WTC11 (cell line): ENCODE measurements at regions not wholly inside any gene's neighbourhood (a gene's known extent, or its start where the extent isn't known, plus 50 kb on each side); places are given as distances from the start of the nearest gene placed in this dataset.

Experiments used
- ATAC-seq: fragments of 200-7000 bp; cut with Tn5 transposase; 2 replicates; pipeline ENCODE4 v1.10.0; 2021; ENCODE audit warnings: mild to moderate bottlenecking, moderate library complexity
- CTCF ChIA-PET: fragments of 300-600 bp; sonication (Branson Sonifier 250); formaldehyde crosslinking; loops from one replicate; lab custom pipeline; 2021; ENCODE audit warnings: antibody characterized with exemption; lab: Charles Lee
- POLR2A ChIA-PET: fragments of 350-600 bp; sonication (Branson Sonifier 250); formaldehyde crosslinking; loops from one replicate; lab custom pipeline; 2021; ENCODE audit warnings: antibody characterized with exemption; lab: Charles Lee
- DNase-seq: peaks from one replicate; pipeline ENCODE4 v3.0.0; 2021; ENCODE audit warnings: low spot score
- H3K27ac Mint-ChIP-seq: 2 replicates; pipeline ENCODE4 v1.8.0; 2021; ENCODE audit warnings: mixed read lengths
- H3K27me3 Mint-ChIP-seq: 2 replicates; pipeline ENCODE4 v1.8.0; 2021; ENCODE audit warnings: low read depth, mild to moderate bottlenecking, moderate library complexity, mixed read lengths
- H3K36me3 Mint-ChIP-seq: 2 replicates; pipeline ENCODE4 v1.8.0; 2021; ENCODE audit warnings: mixed read lengths
- H3K4me1 Mint-ChIP-seq: 2 replicates; pipeline ENCODE4 v1.8.0; 2022; ENCODE audit warnings: mixed read lengths
- H3K4me3 Mint-ChIP-seq: 2 replicates; pipeline ENCODE4 v1.8.0; 2021; ENCODE audit warnings: mild to moderate bottlenecking, moderate library complexity, mixed read lengths
- H3K9me3 Mint-ChIP-seq: 2 replicates; pipeline ENCODE4 v1.8.0; 2021; ENCODE audit warnings: mixed read lengths
- ELF4 ChIP-seq: sonication (generic); formaldehyde crosslinking; IDR thresholded peaks from 2 replicates; pipeline ENCODE4 v1.8.1; 2022; ENCODE audit warnings: low read depth, mild to moderate bottlenecking, moderate library complexity, missing genetic modification reagents
- EMX1 ChIP-seq: fragments of 250-450 bp; sonication (Bioruptor Pico); IDR thresholded peaks from 2 replicates; pipeline ENCODE4 v1.8.0; 2021; ENCODE audit warnings: mild to moderate bottlenecking
- ERG ChIP-seq: fragments of 250-450 bp; sonication (Bioruptor Pico); IDR thresholded peaks from 2 replicates; pipeline ENCODE4 v1.8.0; 2021; ENCODE audit warnings: mild to moderate bottlenecking
- ESRRA ChIP-seq: sonication (generic); formaldehyde crosslinking; IDR thresholded peaks from 2 replicates; pipeline ENCODE4 v1.8.1; 2022; ENCODE audit warnings: mild to moderate bottlenecking, missing genetic modification reagents, borderline replicate concordance
- FOXJ3 ChIP-seq: sonication (generic); formaldehyde crosslinking; IDR thresholded peaks from 2 replicates; pipeline ENCODE4 v1.9.0; 2021; ENCODE audit warnings: missing genetic modification reagents, mild to moderate bottlenecking, borderline replicate concordance
- FOXP4 ChIP-seq: sonication (generic); formaldehyde crosslinking; IDR thresholded peaks from 2 replicates; pipeline ENCODE4 v1.8.0; 2022; ENCODE audit warnings: mild to moderate bottlenecking, missing genetic modification reagents
- GRHL2 ChIP-seq: fragments of 250-450 bp; sonication (Bioruptor Pico); IDR thresholded peaks from 2 replicates; pipeline ENCODE4 v1.8.0; 2022; ENCODE audit warnings: mild to moderate bottlenecking, moderate library complexity; ENCODE audit not compliant: insufficient replicate concordance, severe bottlenecking
- KAT7 ChIP-seq: sonication (generic); formaldehyde crosslinking; IDR thresholded peaks from 2 replicates; pipeline ENCODE4 v1.8.1; 2023; ENCODE audit warnings: missing genetic modification reagents, mild to moderate bottlenecking, borderline replicate concordance
- MLX ChIP-seq: sonication (generic); formaldehyde crosslinking; IDR thresholded peaks from 2 replicates; pipeline ENCODE4 v1.8.1; 2023; ENCODE audit warnings: mild to moderate bottlenecking, missing genetic modification reagents, moderate library complexity
- NFATC4 ChIP-seq: fragments of 250-450 bp; sonication (Bioruptor Pico); IDR thresholded peaks from 2 replicates; pipeline ENCODE4 v1.9.0; 2021; ENCODE audit warnings: mild to moderate bottlenecking
- NR1H2 ChIP-seq: sonication (generic); formaldehyde crosslinking; IDR thresholded peaks from 2 replicates; pipeline ENCODE4 v1.9.0; 2021; ENCODE audit warnings: mild to moderate bottlenecking, moderate library complexity, missing genetic modification reagents
- SMAD3 ChIP-seq: sonication (generic); formaldehyde crosslinking; IDR thresholded peaks from 2 replicates; pipeline ENCODE4 v1.8.0; 2022; ENCODE audit warnings: missing genetic modification reagents, mild to moderate bottlenecking, borderline replicate concordance
- STAT6 ChIP-seq: sonication (generic); formaldehyde crosslinking; conservative IDR thresholded peaks from 2 replicates; pipeline ENCODE4 v1.8.1; 2023; ENCODE audit warnings: mild to moderate bottlenecking, low read depth, missing genetic modification reagents, moderate library complexity
- ZNF232 ChIP-seq: sonication (generic); formaldehyde crosslinking; IDR thresholded peaks from 2 replicates; pipeline ENCODE4 v1.8.0; 2022; ENCODE audit warnings: mild to moderate bottlenecking, missing genetic modification reagents
- TF ChIP-seq, protein P1 (sequence below): fragments of 250-450 bp; sonication (Bioruptor Pico); IDR thresholded peaks from 2 replicates; pipeline ENCODE4 v1.9.0; 2021; ENCODE audit warnings: mild to moderate bottlenecking
- TF ChIP-seq, protein P2 (sequence below): sonication (generic); formaldehyde crosslinking; IDR thresholded peaks from 2 replicates; pipeline ENCODE4 v1.8.1; 2022; ENCODE audit warnings: missing genetic modification reagents, borderline replicate concordance
- TF ChIP-seq, protein P3 (sequence below): sonication (generic); formaldehyde crosslinking; IDR thresholded peaks from 2 replicates; pipeline ENCODE4 v1.8.0; 2022; ENCODE audit warnings: mild to moderate bottlenecking, missing genetic modification reagents

- TF ChIP-seq, protein P1, sequence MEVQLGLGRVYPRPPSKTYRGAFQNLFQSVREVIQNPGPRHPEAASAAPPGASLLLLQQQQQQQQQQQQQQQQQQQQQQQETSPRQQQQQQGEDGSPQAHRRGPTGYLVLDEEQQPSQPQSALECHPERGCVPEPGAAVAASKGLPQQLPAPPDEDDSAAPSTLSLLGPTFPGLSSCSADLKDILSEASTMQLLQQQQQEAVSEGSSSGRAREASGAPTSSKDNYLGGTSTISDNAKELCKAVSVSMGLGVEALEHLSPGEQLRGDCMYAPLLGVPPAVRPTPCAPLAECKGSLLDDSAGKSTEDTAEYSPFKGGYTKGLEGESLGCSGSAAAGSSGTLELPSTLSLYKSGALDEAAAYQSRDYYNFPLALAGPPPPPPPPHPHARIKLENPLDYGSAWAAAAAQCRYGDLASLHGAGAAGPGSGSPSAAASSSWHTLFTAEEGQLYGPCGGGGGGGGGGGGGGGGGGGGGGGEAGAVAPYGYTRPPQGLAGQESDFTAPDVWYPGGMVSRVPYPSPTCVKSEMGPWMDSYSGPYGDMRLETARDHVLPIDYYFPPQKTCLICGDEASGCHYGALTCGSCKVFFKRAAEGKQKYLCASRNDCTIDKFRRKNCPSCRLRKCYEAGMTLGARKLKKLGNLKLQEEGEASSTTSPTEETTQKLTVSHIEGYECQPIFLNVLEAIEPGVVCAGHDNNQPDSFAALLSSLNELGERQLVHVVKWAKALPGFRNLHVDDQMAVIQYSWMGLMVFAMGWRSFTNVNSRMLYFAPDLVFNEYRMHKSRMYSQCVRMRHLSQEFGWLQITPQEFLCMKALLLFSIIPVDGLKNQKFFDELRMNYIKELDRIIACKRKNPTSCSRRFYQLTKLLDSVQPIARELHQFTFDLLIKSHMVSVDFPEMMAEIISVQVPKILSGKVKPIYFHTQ (CRISPR knock-in tag): no peak
- TF ChIP-seq SMAD3 (CRISPR knock-in tag): no peak
- no peak for TF ChIP-seq FOXP4 (CRISPR knock-in tag)
- no peak for TF ChIP-seq NR1H2 (CRISPR knock-in tag)
- no peak for TF ChIP-seq EMX1 (CRISPR knock-in tag)
- TF ChIP-seq ESRRA: no peak
- no peak for TF ChIP-seq NFATC4 (CRISPR knock-in tag)
- TF ChIP-seq ZNF232 (CRISPR knock-in tag): no peak
- no peak for TF ChIP-seq KAT7 (CRISPR knock-in tag)
- TF ChIP-seq, protein P2, sequence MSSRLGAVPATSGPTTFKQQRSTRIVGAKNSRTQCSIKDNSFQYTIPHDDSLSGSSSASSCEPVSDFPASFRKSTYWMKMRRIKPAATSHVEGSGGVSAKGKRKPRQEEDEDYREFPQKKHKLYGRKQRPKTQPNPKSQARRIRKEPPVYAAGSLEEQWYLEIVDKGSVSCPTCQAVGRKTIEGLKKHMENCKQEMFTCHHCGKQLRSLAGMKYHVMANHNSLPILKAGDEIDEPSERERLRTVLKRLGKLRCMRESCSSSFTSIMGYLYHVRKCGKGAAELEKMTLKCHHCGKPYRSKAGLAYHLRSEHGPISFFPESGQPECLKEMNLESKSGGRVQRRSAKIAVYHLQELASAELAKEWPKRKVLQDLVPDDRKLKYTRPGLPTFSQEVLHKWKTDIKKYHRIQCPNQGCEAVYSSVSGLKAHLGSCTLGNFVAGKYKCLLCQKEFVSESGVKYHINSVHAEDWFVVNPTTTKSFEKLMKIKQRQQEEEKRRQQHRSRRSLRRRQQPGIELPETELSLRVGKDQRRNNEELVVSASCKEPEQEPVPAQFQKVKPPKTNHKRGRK: no peak
- TF ChIP-seq ELF4 (CRISPR knock-in tag): no peak
- TF ChIP-seq GRHL2 (CRISPR knock-in tag): no peak
- TF ChIP-seq, protein P3, sequence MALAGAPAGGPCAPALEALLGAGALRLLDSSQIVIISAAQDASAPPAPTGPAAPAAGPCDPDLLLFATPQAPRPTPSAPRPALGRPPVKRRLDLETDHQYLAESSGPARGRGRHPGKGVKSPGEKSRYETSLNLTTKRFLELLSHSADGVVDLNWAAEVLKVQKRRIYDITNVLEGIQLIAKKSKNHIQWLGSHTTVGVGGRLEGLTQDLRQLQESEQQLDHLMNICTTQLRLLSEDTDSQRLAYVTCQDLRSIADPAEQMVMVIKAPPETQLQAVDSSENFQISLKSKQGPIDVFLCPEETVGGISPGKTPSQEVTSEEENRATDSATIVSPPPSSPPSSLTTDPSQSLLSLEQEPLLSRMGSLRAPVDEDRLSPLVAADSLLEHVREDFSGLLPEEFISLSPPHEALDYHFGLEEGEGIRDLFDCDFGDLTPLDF (CRISPR knock-in tag): no peak
- no peak for TF ChIP-seq ERG (CRISPR knock-in tag)
- no peak for TF ChIP-seq STAT6 (CRISPR knock-in tag)
Measured at GRCh38 chr4:35365186-35365585, 879.1 kb downstream of the ARAP2 start (continued).

GRCh38 chr4:35399912-35400311 is 844.4 kb downstream of the ARAP2 start:
- ChIA-PET POLR2A (no interaction called here), CTCF (interaction anchor here (1.8 kb wide), 1 partner anchor 7 kb away, joined by 9 read pairs; no protein-coding TSS in a partner anchor)
- peaks cover 3% of the 10 kb centered on the region; the same call in 1 of the 2 replicates for H3K4me1 Mint-ChIP-seq
- DNase-seq (no peak), ATAC-seq (peak; percentile 52; the same call in 1 of the 2 replicates)
- no peaks in the 10 kb centered on the region for H3K27me3 Mint-ChIP-seq
- no peak overlapping the region; the same call in 1 of the 2 replicates for H3K27ac Mint-ChIP-seq
- H3K9me3 Mint-ChIP-seq: peaks cover 4% of the 10 kb centered on the region
- no peak overlapping the region for H3K4me3 Mint-ChIP-seq
- no peaks in the 10 kb centered on the region for H3K36me3 Mint-ChIP-seq
- no peak for TF ChIP-seq MLX
- no peak for TF ChIP-seq FOXJ3 (CRISPR knock-in tag)
- TF ChIP-seq, protein P3 (CRISPR knock-in tag): no peak
- TF ChIP-seq ERG (CRISPR knock-in tag): no peak
- TF ChIP-seq, protein P1 (CRISPR knock-in tag): no peak
